ENCODE measurements at regions not wholly inside any gene's neighbourhood (a gene's known extent, or its start where the extent isn't known, plus 50 kb on each side); places are given as distances from the start of the nearest gene placed in this dataset.
"Not testable (repeated sequence)": the region's sequence is repeated elsewhere in the genome, so short reads cannot be mapped to it uniquely, and the experiment has no call there.

GRCh38 chr10:42177793-42178689 is 460.3 kb downstream of the ZNF33B start:
- peak; percentile 29 for DNase-seq

GRCh38 chr10:42177077-42177792 is 461.1 kb downstream of the ZNF33B start:
- DNase-seq, result no peak

GRCh38 chr10:42150428-42151061 is 487.8 kb downstream of the ZNF33B start:
- DNase-seq, result no peak

GRCh38 chr10:42149722-42150427 is 488.5 kb downstream of the ZNF33B start:
- no peak for DNase-seq

GRCh38 chr10:42149027-42149700 is 489.2 kb downstream of the ZNF33B start:
- no peak for DNase-seq

GRCh38 chr10:42146165-42146564 is 492.2 kb downstream of the ZNF33B start:
- DNase-seq, result not testable (repeated sequence)

- DNase-seq, result not testable (repeated sequence)
Measured at GRCh38 chr10:42138023-42138422, 500.3 kb downstream of the ZNF33B start.

GRCh38 chr10:42113158-42113450 is 525.3 kb downstream of the ZNF33B start:
- DNase-seq, result no peak

- DNase-seq, result no peak
Measured at GRCh38 chr10:42112331-42113157, 525.8 kb downstream of the ZNF33B start.

- DNase-seq, result no peak
Measured at GRCh38 chr10:42111661-42112330, 526.6 kb downstream of the ZNF33B start.

GRCh38 chr10:42111076-42111475 is 527.3 kb downstream of the ZNF33B start:
- DNase-seq, result no peak

Data from hematopoietic multipotent progenitor cell treated with erythropoietin and hydrocortisone succinate and interleukin-3 and kit ligand, for 8 days (in vitro differentiated cells).